ENCODE measurements at regions not wholly inside any gene's neighbourhood (a gene's known extent, or its start where the extent isn't known, plus 50 kb on each side); places are given as distances from the start of the nearest gene placed in this dataset.

GRCh38 chr6:88502391-88502790 lies 336.2 kb upstream of the CNR1 start:
- TF ChIP-seq CTCF (conservative IDR thresholded peaks at IDR 0.05) (no peak), ZFX (IDR thresholded peaks at IDR 0.05) (no peak)
